Endothelial cell of umbilical vein (primary cell): ENCODE measurements at regions not wholly inside any gene's neighbourhood (a gene's known extent, or its start where the extent isn't known, plus 50 kb on each side); places are given as distances from the start of the nearest gene placed in this dataset.

Source experiments
- BruUV-seq: library from RNA; stranded (reverse); fragments of 400-500 nt; replicated peaks from 2 replicates; lab custom pipeline; 2021; lab: Mats Ljungman, UMichigan
- CTCF ChIA-PET: fragments of 300-600, 350-600 bp; sonication (Branson Sonifier 250); formaldehyde crosslinking; loops from one replicate; lab custom pipeline; 2021; ENCODE audit warnings: antibody characterized with exemption, inconsistent platforms; lab: Charles Lee
- POLR2A ChIA-PET: fragments of 300-600, 350-600 bp; sonication (Branson Sonifier 250); formaldehyde crosslinking; loops from one replicate; lab custom pipeline; 2021; ENCODE audit warnings: antibody characterized with exemption, inconsistent platforms; lab: Charles Lee
- DNase-seq: peaks from one replicate; pipeline ENCODE4 v3.0.0-alpha.2; 2011; ENCODE audit warnings: low read depth, low spot score
- FAIRE-seq: peaks from 2 replicates; lab custom pipeline; 2011; peaks lifted over from hg19 to GRCh38; lab: Jason Lieb, UNC
- H2AFZ ChIP-seq: 2 replicates; pipeline ENCODE4 v1.6.0; 2012; ENCODE audit warnings: low read depth, low read length, control low read depth, inconsistent platforms
- H3K27ac ChIP-seq: 2 replicates; pipeline ENCODE4 v1.5.1; 2011; ENCODE audit warnings: low read depth, mild to moderate bottlenecking, control low read depth, low read length, moderate library complexity; ENCODE audit not compliant: insufficient read depth
- H3K27me3 ChIP-seq, 2 experiments: 2 replicates each; pipeline versions ENCODE4 v1.6.0 to v1.6.1; 2011; ENCODE audit warnings: low read length in 2 of 2, mixed read lengths in 1 of 2; ENCODE audit not compliant: control insufficient read depth in 2 of 2, insufficient read depth in 2 of 2
- H3K36me3 ChIP-seq, 2 experiments: 2 replicates in 1 of 2; 3 replicates in 1 of 2; pipeline ENCODE4 v1.5.1; 2011; ENCODE audit warnings: low read length in 2 of 2, mild to moderate bottlenecking in 1 of 2, moderate library complexity in 1 of 2; ENCODE audit not compliant: control insufficient read depth in 2 of 2, insufficient read depth in 2 of 2; ENCODE audit errors: extremely low read depth in 1 of 2
- H3K4me1 ChIP-seq: 3 replicates; pipeline ENCODE4 v1.5.1; 2011; ENCODE audit warnings: mild to moderate bottlenecking, low read length; ENCODE audit not compliant: control insufficient read depth, insufficient read depth; ENCODE audit errors: extremely low read depth
- H3K4me2 ChIP-seq: 2 replicates; pipeline ENCODE4 v1.6.1; 2011; ENCODE audit warnings: low read length, control low read depth, mixed read lengths; ENCODE audit not compliant: insufficient read depth
- H3K4me3 ChIP-seq, 3 experiments: fragments of 200-600 bp in 1 of 3; sonication (generic), shearing (Covaris generic) in 1 of 3; replicated peaks in 1 of 3; 2 replicates each; pipeline ENCODE4 v1.5.1; 2011 to 2016; ENCODE audit warnings: control low read depth in 3 of 3, low read length in 3 of 3, mild to moderate bottlenecking in 2 of 3, inconsistent platforms in 1 of 3, low read depth in 1 of 3, moderate library complexity in 1 of 3; ENCODE audit not compliant: insufficient read depth in 1 of 3
- H3K79me2 ChIP-seq: 2 replicates; pipeline ENCODE4 v1.6.0; 2012; ENCODE audit warnings: low read length, inconsistent platforms; ENCODE audit not compliant: control insufficient read depth, insufficient read depth
- H3K9ac ChIP-seq: replicated peaks from 2 replicates; pipeline ENCODE3; 2011; ENCODE audit warnings: low read length, control low read depth; ENCODE audit not compliant: insufficient read depth; ENCODE audit errors: extremely low read depth
- H3K9me1 ChIP-seq: replicated peaks from 3 replicates; pipeline ENCODE4 v1.6.0; 2011; ENCODE audit warnings: mild to moderate bottlenecking, low read length; ENCODE audit not compliant: control insufficient read depth, insufficient read depth; ENCODE audit errors: extremely low read depth
- H3K9me3 ChIP-seq: replicated peaks from 2 replicates; pipeline ENCODE4 v1.5.1; 2012; ENCODE audit warnings: low read length, inconsistent platforms; ENCODE audit not compliant: control insufficient read depth, insufficient read depth
- H4K20me1 ChIP-seq: replicated peaks from 2 replicates; pipeline ENCODE3; 2011; ENCODE audit warnings: mild to moderate bottlenecking, low read length; ENCODE audit not compliant: control insufficient read depth, insufficient read depth; ENCODE audit errors: extremely low read depth
- EZH2 ChIP-seq: IDR thresholded peaks from 2 replicates; pipeline ENCODE4 v1.6.1; 2012; ENCODE audit warnings: borderline replicate concordance, low read depth, mild to moderate bottlenecking, moderate library complexity, low read length, inconsistent platforms; ENCODE audit not compliant: severe bottlenecking
- FOS ChIP-seq: IDR thresholded peaks from 2 replicates; pipeline ENCODE4 v1.6.1; 2011; ENCODE audit warnings: mild to moderate bottlenecking, low read length, moderate library complexity, borderline replicate concordance; ENCODE audit not compliant: insufficient read depth
- GATA2 ChIP-seq: IDR thresholded peaks from 2 replicates; pipeline ENCODE4 v1.7.0; 2011; ENCODE audit warnings: low read depth, mild to moderate bottlenecking, moderate library complexity, mixed read lengths, low read length; ENCODE audit not compliant: insufficient read length, insufficient read depth
- JUN ChIP-seq: IDR thresholded peaks from 2 replicates; pipeline ENCODE4 v1.6.1; 2011; ENCODE audit warnings: borderline replicate concordance, low read depth; ENCODE audit not compliant: insufficient read length, insufficient read depth
- MYC ChIP-seq: IDR thresholded peaks from one replicate; pipeline ENCODE4 v1.6.1; 2011; ENCODE audit warnings: mild to moderate bottlenecking, low read depth, low read length
- POLR2A ChIP-seq: IDR thresholded peaks from 2 replicates; pipeline ENCODE4 v1.6.1; 2012; ENCODE audit warnings: low read depth, mild to moderate bottlenecking, control low read depth, low read length
- POLR2AphosphoS5 ChIP-seq: IDR thresholded peaks from 2 replicates; pipeline ENCODE4 v1.6.1; 2012; ENCODE audit warnings: low read depth, mild to moderate bottlenecking, control low read depth, low read length, moderate library complexity; ENCODE audit not compliant: insufficient read depth
- dilution Hi-C: fragments of 300-500 bp; cut with MboI; formaldehyde crosslinking; loops from one replicate; pipeline ENCODE4 v1.15.0; 2019; ENCODE audit warnings: low sequenced_read_pairs; ENCODE audit not compliant: extremely low pct_ligation_motif_present
- intact Hi-C: fragments of 100-400 bp; cut with micrococcal nuclease; formaldehyde crosslinking; loops from one replicate; pipeline ENCODE4 v1.10.0; 2022
- TF ChIP-seq, protein P1 (sequence below): IDR thresholded peaks from 2 replicates; pipeline ENCODE4 v1.6.1; 2011; ENCODE audit not compliant: insufficient read depth, insufficient read length
- TF ChIP-seq, protein P2 (sequence below), 2 donors: IDR thresholded peaks; 1 replicate in 1 of 2; 2 replicates in 1 of 2; pipeline ENCODE4 v1.5.1; 2011; ENCODE audit warnings: low read length in 2 of 2, mild to moderate bottlenecking in 2 of 2, moderate library complexity in 2 of 2, control low read depth in 1 of 2, inconsistent platforms in 1 of 2, low read depth in 1 of 2; ENCODE audit not compliant: insufficient read depth in 1 of 2; ENCODE audit errors: extremely low read depth in 1 of 2

DNA sequence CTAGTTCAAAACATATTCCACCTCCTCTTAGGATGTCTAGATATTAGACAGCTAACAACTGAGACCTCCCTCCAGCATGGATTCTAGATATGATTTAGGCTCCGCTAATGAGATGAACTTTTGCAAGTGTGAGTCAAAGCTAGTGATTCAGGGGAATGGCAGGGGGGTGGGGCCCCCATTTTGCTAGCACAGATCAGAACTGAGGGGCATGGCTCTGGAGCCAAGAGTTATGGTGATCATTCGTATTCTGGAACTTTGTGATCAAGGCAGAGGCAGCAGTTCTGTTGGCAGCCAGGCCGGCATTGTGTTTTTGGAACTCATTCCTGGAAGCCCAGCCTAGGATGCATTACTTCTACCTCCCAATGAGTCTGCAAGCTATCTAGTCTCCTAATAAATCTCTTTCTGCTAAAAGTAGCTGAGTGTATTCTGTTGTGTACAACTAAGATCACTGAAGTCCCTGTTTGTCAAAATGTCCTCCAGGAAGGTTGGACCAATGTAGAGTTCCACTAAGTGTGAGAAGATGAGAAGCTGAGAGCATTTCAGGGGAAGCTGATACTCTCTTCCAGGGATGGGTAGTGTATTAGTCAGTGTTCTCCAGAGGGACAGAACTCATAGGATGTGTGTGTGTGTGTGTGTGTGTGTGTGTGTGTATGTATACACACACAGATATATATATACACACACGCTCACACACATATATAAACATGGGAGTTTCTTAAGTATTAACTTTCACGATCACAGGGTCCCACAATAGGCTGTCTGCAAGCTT lies 312.7 kb downstream of the TLE3 start:
- Histone ChIP-seq H3K36me3 (no peaks in the 10 kb centered on the region), H3K4me1 (peaks cover 2% of the 10 kb centered on the region), H3K9me3 (no peaks in the 10 kb centered on the region), H3K9me1 (no peaks in the 10 kb centered on the region), H3K4me2 (no peak overlapping the region), H3K27ac (no peak overlapping the region), H2AFZ (no peak overlapping the region), H3K79me2 (no peaks in the 10 kb centered on the region), H4K20me1 (no peaks in the 10 kb centered on the region), H3K4me3 (no peak overlapping the region), H3K9ac (no peak overlapping the region), H3K27me3 (no peaks in the 10 kb centered on the region)
- intact Hi-C loops (no loop called here), dilution Hi-C loops (no loop called here)
- ChIA-PET POLR2A (no interaction called here), CTCF (no interaction called here)
- DNase-seq (no peak), FAIRE-seq (no peak)
- TF ChIP-seq EZH2 (no peak), FOS (no peak), POLR2AphosphoS5 (no peak), GATA2 (no peak), JUN (no peak), MYC (no peak), POLR2A (no peak)
- TF ChIP-seq, protein P1, sequence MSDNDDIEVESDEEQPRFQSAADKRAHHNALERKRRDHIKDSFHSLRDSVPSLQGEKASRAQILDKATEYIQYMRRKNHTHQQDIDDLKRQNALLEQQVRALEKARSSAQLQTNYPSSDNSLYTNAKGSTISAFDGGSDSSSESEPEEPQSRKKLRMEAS = no peak
- TF ChIP-seq, protein P2, sequence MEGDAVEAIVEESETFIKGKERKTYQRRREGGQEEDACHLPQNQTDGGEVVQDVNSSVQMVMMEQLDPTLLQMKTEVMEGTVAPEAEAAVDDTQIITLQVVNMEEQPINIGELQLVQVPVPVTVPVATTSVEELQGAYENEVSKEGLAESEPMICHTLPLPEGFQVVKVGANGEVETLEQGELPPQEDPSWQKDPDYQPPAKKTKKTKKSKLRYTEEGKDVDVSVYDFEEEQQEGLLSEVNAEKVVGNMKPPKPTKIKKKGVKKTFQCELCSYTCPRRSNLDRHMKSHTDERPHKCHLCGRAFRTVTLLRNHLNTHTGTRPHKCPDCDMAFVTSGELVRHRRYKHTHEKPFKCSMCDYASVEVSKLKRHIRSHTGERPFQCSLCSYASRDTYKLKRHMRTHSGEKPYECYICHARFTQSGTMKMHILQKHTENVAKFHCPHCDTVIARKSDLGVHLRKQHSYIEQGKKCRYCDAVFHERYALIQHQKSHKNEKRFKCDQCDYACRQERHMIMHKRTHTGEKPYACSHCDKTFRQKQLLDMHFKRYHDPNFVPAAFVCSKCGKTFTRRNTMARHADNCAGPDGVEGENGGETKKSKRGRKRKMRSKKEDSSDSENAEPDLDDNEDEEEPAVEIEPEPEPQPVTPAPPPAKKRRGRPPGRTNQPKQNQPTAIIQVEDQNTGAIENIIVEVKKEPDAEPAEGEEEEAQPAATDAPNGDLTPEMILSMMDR (IDR thresholded peaks at IDR 0.05; ENCODE audit: extremely low read depth in 1 of 2, insufficient read depth in 1 of 2, low read depth in 1 of 2, low read length in 2 of 2) = no peak
- BruUV-seq = no TSS peak
